ENCODE measurements at regions not wholly inside any gene's neighbourhood (a gene's known extent, or its start where the extent isn't known, plus 50 kb on each side); places are given as distances from the start of the nearest gene placed in this dataset.

- peaks cover 4% of the 10 kb centered on the region for H3K27me3 Mint-ChIP-seq (ENCODE audit: insufficient read depth)
- H3K9me3 Mint-ChIP-seq, result no peaks in the 10 kb centered on the region
- H3K4me3 Mint-ChIP-seq, result no peak overlapping the region
- H3K27ac Mint-ChIP-seq, result no peak overlapping the region
- H3K36me3 Mint-ChIP-seq (ENCODE audit: low read depth), result no peaks in the 10 kb centered on the region
- no peaks in the 10 kb centered on the region for H3K4me1 Mint-ChIP-seq (ENCODE audit: low read depth)
- DNase-seq (ENCODE audit: low spot score), result no peak
- intact Hi-C loops (cut with micrococcal nuclease), result no loop called here
Measured at GRCh38 chr1:91170571-91170970, 148.7 kb upstream of the ZNF644 start.

- H3K9me3 Mint-ChIP-seq, result no peaks in the 10 kb centered on the region
- H3K27me3 Mint-ChIP-seq (ENCODE audit: insufficient read depth), result peaks cover 2% of the 10 kb centered on the region
- H3K4me1 Mint-ChIP-seq (ENCODE audit: low read depth), result no peaks in the 10 kb centered on the region
Measured at GRCh38 chr1:91166106-91166712, 144.4 kb upstream of the ZNF644 start.

GRCh38 chr1:91165033-91165654 lies 143.3 kb upstream of the ZNF644 start:
- DNase-seq (ENCODE audit: low spot score), result peak; percentile 44
- H3K4me1 Mint-ChIP-seq (ENCODE audit: low read depth), result no peaks in the 10 kb centered on the region
- no peaks in the 10 kb centered on the region for H3K9me3 Mint-ChIP-seq
- H3K27me3 Mint-ChIP-seq (ENCODE audit: insufficient read depth), result no peaks in the 10 kb centered on the region
- no peak overlapping the region for H3K4me3 Mint-ChIP-seq
- H3K36me3 Mint-ChIP-seq (ENCODE audit: low read depth), result no peaks in the 10 kb centered on the region
- H3K27ac Mint-ChIP-seq, result no peak overlapping the region
- intact Hi-C loops (cut with micrococcal nuclease), result loop anchor here (1.0 to 10.0 kb wide), 6 partner anchors 144 to 586 kb away; partner anchors contain the start of gene HFM1

More at GRCh38 chr1:91166106-91166712, 144.4 kb upstream of the ZNF644 start:
- no peak overlapping the region for H3K4me3 Mint-ChIP-seq
- intact Hi-C loops (cut with micrococcal nuclease), result loop anchor here (1.0 to 10.0 kb wide), 5 partner anchors 113 to 761 kb away; partner anchors contain the start of gene HFM1
- no peak overlapping the region for H3K27ac Mint-ChIP-seq
- no peak for DNase-seq (ENCODE audit: low spot score)
- no peaks in the 10 kb centered on the region for H3K36me3 Mint-ChIP-seq (ENCODE audit: low read depth)

GRCh38 chr1:91162613-91163012 lies 140.8 kb upstream of the ZNF644 start:
- H3K27ac Mint-ChIP-seq, result no peak overlapping the region
- no peaks in the 10 kb centered on the region for H3K9me3 Mint-ChIP-seq
- intact Hi-C loops (cut with micrococcal nuclease), result loop anchor here (10.0 kb wide), 1 partner anchor 198 kb away; no protein-coding TSS in a partner anchor
- no peaks in the 10 kb centered on the region for H3K27me3 Mint-ChIP-seq (ENCODE audit: insufficient read depth)
- H3K36me3 Mint-ChIP-seq (ENCODE audit: low read depth), result no peaks in the 10 kb centered on the region
- no peak overlapping the region for H3K4me3 Mint-ChIP-seq
- DNase-seq (ENCODE audit: low spot score), result no peak
- no peaks in the 10 kb centered on the region for H3K4me1 Mint-ChIP-seq (ENCODE audit: low read depth)

- Mint-ChIP-seq H3K27me3 (ENCODE audit: insufficient read depth) (peaks cover 2% of the 10 kb centered on the region), H3K9me3 (no peaks in the 10 kb centered on the region), H3K4me3 (no peak overlapping the region), H3K27ac (no peak overlapping the region), H3K36me3 (ENCODE audit: low read depth) (no peaks in the 10 kb centered on the region), H3K4me1 (ENCODE audit: low read depth) (no peaks in the 10 kb centered on the region)
- DNase-seq (ENCODE audit: low spot score), result no peak
- intact Hi-C loops (cut with micrococcal nuclease), result loop anchor here (10.0 kb wide), 1 partner anchor 197 kb away; no protein-coding TSS in a partner anchor
Measured at GRCh38 chr1:91161749-91162148, 139.9 kb upstream of the ZNF644 start.

- no peaks in the 10 kb centered on the region for H3K4me1 Mint-ChIP-seq (ENCODE audit: low read depth)
- no peaks in the 10 kb centered on the region for H3K36me3 Mint-ChIP-seq (ENCODE audit: low read depth)
- H3K27ac Mint-ChIP-seq, result no peak overlapping the region
- H3K4me3 Mint-ChIP-seq, result no peak overlapping the region
- H3K27me3 Mint-ChIP-seq (ENCODE audit: insufficient read depth), result peaks cover 2% of the 10 kb centered on the region
- H3K9me3 Mint-ChIP-seq, result no peaks in the 10 kb centered on the region
- intact Hi-C loops (cut with micrococcal nuclease), result loop anchor here (10.0 kb wide), 1 partner anchor 196 kb away; no protein-coding TSS in a partner anchor
- no peak for DNase-seq (ENCODE audit: low spot score)
Measured at GRCh38 chr1:91161166-91161565, 139.3 kb upstream of the ZNF644 start.

- no peak for DNase-seq (ENCODE audit: low spot score)
- peaks cover 2% of the 10 kb centered on the region for H3K27me3 Mint-ChIP-seq (ENCODE audit: insufficient read depth)
- H3K4me3 Mint-ChIP-seq, result no peak overlapping the region
- no peak overlapping the region for H3K27ac Mint-ChIP-seq
- no peaks in the 10 kb centered on the region for H3K4me1 Mint-ChIP-seq (ENCODE audit: low read depth)
- intact Hi-C loops (cut with micrococcal nuclease), result loop anchor here (10.0 kb wide), 1 partner anchor 196 kb away; no protein-coding TSS in a partner anchor
- no peaks in the 10 kb centered on the region for H3K9me3 Mint-ChIP-seq
- no peaks in the 10 kb centered on the region for H3K36me3 Mint-ChIP-seq (ENCODE audit: low read depth)
Measured at GRCh38 chr1:91160363-91161075, 138.7 kb upstream of the ZNF644 start.

- no peak overlapping the region for H3K4me3 Mint-ChIP-seq
- no peak for DNase-seq (ENCODE audit: low spot score)
- H3K4me1 Mint-ChIP-seq (ENCODE audit: low read depth), result no peaks in the 10 kb centered on the region
- no peak overlapping the region for H3K27ac Mint-ChIP-seq
- intact Hi-C loops (cut with micrococcal nuclease), result no loop called here
- H3K36me3 Mint-ChIP-seq (ENCODE audit: low read depth), result no peaks in the 10 kb centered on the region
- H3K27me3 Mint-ChIP-seq (ENCODE audit: insufficient read depth), result peaks cover 2% of the 10 kb centered on the region
- H3K9me3 Mint-ChIP-seq, result no peaks in the 10 kb centered on the region
Measured at GRCh38 chr1:91153341-91153740, 131.5 kb upstream of the ZNF644 start.

GRCh38 chr1:91152331-91152730 lies 130.5 kb upstream of the ZNF644 start:
- no peaks in the 10 kb centered on the region for H3K4me1 Mint-ChIP-seq (ENCODE audit: low read depth)
- DNase-seq (ENCODE audit: low spot score), result no peak
- H3K36me3 Mint-ChIP-seq (ENCODE audit: low read depth), result no peaks in the 10 kb centered on the region
- H3K27me3 Mint-ChIP-seq (ENCODE audit: insufficient read depth), result peaks cover 8% of the 10 kb centered on the region
- H3K27ac Mint-ChIP-seq, result no peak overlapping the region
- no peak overlapping the region for H3K4me3 Mint-ChIP-seq
- H3K9me3 Mint-ChIP-seq, result no peaks in the 10 kb centered on the region
- intact Hi-C loops (cut with micrococcal nuclease), result no loop called here

GRCh38 chr1:91151702-91152101 lies 129.9 kb upstream of the ZNF644 start:
- no peaks in the 10 kb centered on the region for H3K9me3 Mint-ChIP-seq
- H3K27ac Mint-ChIP-seq, result no peak overlapping the region
- intact Hi-C loops (cut with micrococcal nuclease), result no loop called here
- H3K27me3 Mint-ChIP-seq (ENCODE audit: insufficient read depth), result peaks cover 6% of the 10 kb centered on the region
- no peak for DNase-seq (ENCODE audit: low spot score)
- no peaks in the 10 kb centered on the region for H3K4me1 Mint-ChIP-seq (ENCODE audit: low read depth)
- no peak overlapping the region for H3K4me3 Mint-ChIP-seq
- H3K36me3 Mint-ChIP-seq (ENCODE audit: low read depth), result no peaks in the 10 kb centered on the region

GRCh38 chr1:91148641-91149069 lies 126.8 kb upstream of the ZNF644 start:
- H3K27ac Mint-ChIP-seq, result no peak overlapping the region
- H3K27me3 Mint-ChIP-seq (ENCODE audit: insufficient read depth), result peaks cover 6% of the 10 kb centered on the region
- no peaks in the 10 kb centered on the region for H3K4me1 Mint-ChIP-seq (ENCODE audit: low read depth)
- DNase-seq (ENCODE audit: low spot score), result no peak
- no peaks in the 10 kb centered on the region for H3K9me3 Mint-ChIP-seq
- intact Hi-C loops (cut with micrococcal nuclease), result loop anchor here (10.0 kb wide), 1 partner anchor 686 kb away; no protein-coding TSS in a partner anchor
- no peak overlapping the region for H3K4me3 Mint-ChIP-seq
- no peaks in the 10 kb centered on the region for H3K36me3 Mint-ChIP-seq (ENCODE audit: low read depth)

- peaks cover 4% of the 10 kb centered on the region for H3K27me3 Mint-ChIP-seq (ENCODE audit: insufficient read depth)
- no peak overlapping the region for H3K27ac Mint-ChIP-seq
- intact Hi-C loops (cut with micrococcal nuclease), result loop anchor here (10.0 kb wide), 1 partner anchor 693 kb away; no protein-coding TSS in a partner anchor
- no peaks in the 10 kb centered on the region for H3K4me1 Mint-ChIP-seq (ENCODE audit: low read depth)
- DNase-seq (ENCODE audit: low spot score), result no peak
- H3K4me3 Mint-ChIP-seq, result no peak overlapping the region
- no peaks in the 10 kb centered on the region for H3K9me3 Mint-ChIP-seq
- H3K36me3 Mint-ChIP-seq (ENCODE audit: low read depth), result no peaks in the 10 kb centered on the region
Measured at GRCh38 chr1:91141858-91142257, 120.0 kb upstream of the ZNF644 start.

- intact Hi-C loops (cut with micrococcal nuclease), result no loop called here
- no peak for DNase-seq (ENCODE audit: low spot score)
- Mint-ChIP-seq H3K36me3 (ENCODE audit: low read depth) (no peaks in the 10 kb centered on the region), H3K9me3 (no peaks in the 10 kb centered on the region), H3K27ac (no peak overlapping the region), H3K27me3 (ENCODE audit: insufficient read depth) (peaks cover 4% of the 10 kb centered on the region), H3K4me3 (no peak overlapping the region), H3K4me1 (ENCODE audit: low read depth) (no peaks in the 10 kb centered on the region)
Measured at GRCh38 chr1:91138959-91139358, 117.1 kb upstream of the ZNF644 start.

Data from activated T-helper 1 cell treated with anti-CD3 and anti-CD28 coated beads, Interleukin-12 subunit alpha, Interleukin-12 subunit beta, Interleukin-2, Interleukin-4 antibody, amounts not matched to agents 30 ng/mL and 10 ng/mL and 1 ng/mL, durations not matched to agents 14 hours and 24 hours and 36 hours (primary cell).